GM13977 (cell line): ENCODE measurements at regions not wholly inside any gene's neighbourhood (a gene's known extent, or its start where the extent isn't known, plus 50 kb on each side); places are given as distances from the start of the nearest gene placed in this dataset.

Experiments used
- DNase-seq: peaks from one replicate; pipeline ENCODE4 v3.0.0; 2012; ENCODE audit warnings: low spot score
- CTCF ChIP-seq: IDR thresholded peaks from 2 replicates; pipeline ENCODE4 v1.5.1; 2012; ENCODE audit warnings: mild to moderate bottlenecking, control low read depth; ENCODE audit not compliant: insufficient read depth; ENCODE audit errors: extremely low read depth, missing control alignments
- in situ Hi-C: fragments of 300-500 bp; cut with MboI; formaldehyde crosslinking; loops from one replicate; pipeline ENCODE4 v1.12.0; 2022; ENCODE audit warnings: low sequenced_read_pairs, low pct_unique_long_range_greater_than_20kb, mixed read lengths, inconsistent platforms; ENCODE audit not compliant: unreplicated experiment

- DNase-seq: no peak
- TF ChIP-seq CTCF: no peak
Measured at GRCh38 chr17:431494-431893, 78.9 kb upstream of the RPH3AL start.

GRCh38 chr17:429589-429988 lies 77.0 kb upstream of the RPH3AL start:
- no peak for DNase-seq
- in situ Hi-C loops: no loop called here
- TF ChIP-seq CTCF: no peak

More at GRCh38 chr17:431494-431893, 78.9 kb upstream of the RPH3AL start:
- in situ Hi-C loops: no loop called here

GRCh38 chr17:428414-428813 lies 75.8 kb upstream of the RPH3AL start:
- DNase-seq: no peak
- no peak for TF ChIP-seq CTCF
- in situ Hi-C loops: no loop called here

- no peak for DNase-seq
- TF ChIP-seq CTCF: no peak
- in situ Hi-C loops: no loop called here
Measured at GRCh38 chr17:427891-428290, 75.3 kb upstream of the RPH3AL start.

- in situ Hi-C loops: no loop called here
- no peak for TF ChIP-seq CTCF
- DNase-seq: no peak
Measured at GRCh38 chr17:427327-427726, 74.7 kb upstream of the RPH3AL start.

GRCh38 chr17:422196-422930 lies 69.8 kb upstream of the RPH3AL start:
- TF ChIP-seq CTCF: no peak
- DNase-seq: no peak
- in situ Hi-C loops: no loop called here
